Common myeloid progenitor, CD34-positive (primary cell): ENCODE measurements at regions not wholly inside any gene's neighbourhood (a gene's known extent, or its start where the extent isn't known, plus 50 kb on each side); places are given as distances from the start of the nearest gene placed in this dataset.

Experiments
- CTCF ChIA-PET: fragments of 350-600 bp; sonication (Branson Sonifier 250); formaldehyde crosslinking; loops from one replicate; lab custom pipeline; 2021; ENCODE audit warnings: antibody characterized with exemption; lab: Charles Lee
- POLR2A ChIA-PET: fragments of 350-600 bp; sonication (Branson Sonifier 250); formaldehyde crosslinking; loops from one replicate; lab custom pipeline; 2021; ENCODE audit warnings: antibody characterized with exemption; lab: Charles Lee
- DNase-seq, 3 donors: peaks; one replicate each; pipeline versions ENCODE4 v3.0.0 to v3.0.0-alpha.2; 2013
- H3K27ac ChIP-seq, 2 experiments: 1 replicate in 1 of 2; 2 replicates in 1 of 2; pipeline ENCODE4 v1.7.0; 2013; ENCODE audit warnings: inconsistent platforms in 2 of 2, low read length in 2 of 2, mild to moderate bottlenecking in 2 of 2, low read depth in 1 of 2, moderate library complexity in 1 of 2; ENCODE audit not compliant: severe bottlenecking in 2 of 2, insufficient read depth in 1 of 2, poor library complexity in 1 of 2
- H3K27me3 ChIP-seq, 5 experiments: replicated peaks in 2 of 5; 1 replicate in 3 of 5; 2 replicates in 2 of 5; pipeline versions ENCODE4 v1.6.1 to v1.7.0; 2013; ENCODE audit warnings: low read length in 4 of 5, mild to moderate bottlenecking in 2 of 5, moderate library complexity in 2 of 5, inconsistent platforms in 1 of 5; ENCODE audit not compliant: insufficient read depth in 5 of 5, control insufficient read depth in 4 of 5
- H3K36me3 ChIP-seq, 4 experiments: 1 replicate in 2 of 4; 2 replicates in 2 of 4; pipeline versions ENCODE4 v1.6.1 to v1.7.0; 2013; ENCODE audit warnings: low read length in 3 of 4, control low read depth in 1 of 4, mild to moderate bottlenecking in 1 of 4; ENCODE audit not compliant: control insufficient read depth in 4 of 4, insufficient read depth in 4 of 4
- H3K4me1 ChIP-seq, 4 experiments: 1 replicate in 3 of 4; 2 replicates in 1 of 4; pipeline versions ENCODE4 v1.6.1 to v1.7.1; 2013; ENCODE audit warnings: low read length in 3 of 4, mild to moderate bottlenecking in 3 of 4, control low read depth in 1 of 4, inconsistent platforms in 1 of 4, moderate library complexity in 1 of 4; ENCODE audit not compliant: control insufficient read depth in 4 of 4, insufficient read depth in 4 of 4; ENCODE audit errors: control extremely low read depth in 1 of 4
- H3K4me3 ChIP-seq, 7 experiments: 1 replicate in 4 of 7; 2 replicates in 3 of 7; pipeline versions ENCODE4 v1.5.1 to v1.7.0; 2013; ENCODE audit warnings: mild to moderate bottlenecking in 7 of 7, low read length in 6 of 7, moderate library complexity in 6 of 7, inconsistent platforms in 2 of 7, low read depth in 2 of 7, control low read depth in 1 of 7; ENCODE audit not compliant: insufficient read depth in 4 of 7, control insufficient read depth in 1 of 7; ENCODE audit errors: extremely low read depth in 1 of 7
- H3K9me3 ChIP-seq, 5 experiments: 1 replicate in 4 of 5; 2 replicates in 1 of 5; pipeline versions ENCODE4 v1.6.1 to v1.7.1; 2013; ENCODE audit warnings: low read length in 4 of 5, mild to moderate bottlenecking in 2 of 5, inconsistent platforms in 1 of 5, low read depth in 1 of 5, moderate library complexity in 1 of 5; ENCODE audit not compliant: control insufficient read depth in 4 of 5, insufficient read depth in 2 of 5; ENCODE audit errors: control extremely low read depth in 1 of 5
- WGBS: methylation state at CpG from one replicate; pipeline ENCODE4 v1.1.5; 2013; ENCODE audit not compliant: insufficient coverage; 5-methylcytosine and 5-hydroxymethylcytosine counted together

DNA sequence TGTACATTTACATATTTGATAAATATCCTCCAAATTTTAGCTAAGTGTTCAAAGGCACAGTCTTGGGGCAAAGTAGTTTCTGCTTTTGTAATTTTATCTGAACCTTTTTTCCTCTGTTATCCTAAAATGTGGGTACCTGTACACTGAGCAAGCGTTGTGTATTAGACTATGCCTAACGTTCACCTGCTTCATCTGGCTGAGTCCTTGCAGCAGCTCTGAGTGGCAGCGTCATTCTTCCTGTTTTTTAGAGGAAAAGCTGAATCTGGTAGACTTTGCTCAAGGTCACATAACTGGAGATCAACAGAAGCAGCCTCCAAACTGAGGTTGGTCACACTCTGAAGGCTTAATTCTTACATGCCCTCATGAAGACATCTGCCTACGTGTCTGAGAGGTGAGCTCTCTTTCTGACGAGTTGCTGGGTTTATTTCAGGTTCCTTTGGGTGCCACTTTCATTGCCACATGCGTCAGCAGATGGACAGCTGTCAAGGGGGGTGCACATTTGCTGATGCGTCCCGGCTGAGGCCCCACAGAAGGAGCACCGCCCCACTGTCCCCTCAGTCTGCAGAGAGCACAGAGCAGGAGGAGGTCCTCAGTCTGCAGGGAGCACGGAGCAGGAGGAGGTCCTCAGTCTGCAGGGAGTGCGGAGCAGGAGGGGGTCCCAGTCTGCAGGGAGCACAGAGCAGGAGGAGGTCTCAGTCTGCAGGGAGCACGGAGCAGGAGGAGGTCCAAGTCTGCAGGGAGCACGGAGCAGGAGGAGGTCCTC, 406.5 kb upstream of the SHH start:
- WGBS: 71% methylated on average over 11 of the region's 13 CpGs
- H3K36me3 ChIP-seq: no peaks in the 10 kb centered on the region
- DNase-seq: no peak
- no peaks in the 10 kb centered on the region for H3K4me1 ChIP-seq
- H3K4me3 ChIP-seq: no peak overlapping the region
- H3K27ac ChIP-seq: no peak overlapping the region
- POLR2A ChIA-PET: no interaction called here
- H3K9me3 ChIP-seq: no peaks in the 10 kb centered on the region
- H3K27me3 ChIP-seq: peaks cover 0 to 3% (median 2%) of the 10 kb centered on the region in 5 experiments
- CTCF ChIA-PET: no interaction called here

DNA sequence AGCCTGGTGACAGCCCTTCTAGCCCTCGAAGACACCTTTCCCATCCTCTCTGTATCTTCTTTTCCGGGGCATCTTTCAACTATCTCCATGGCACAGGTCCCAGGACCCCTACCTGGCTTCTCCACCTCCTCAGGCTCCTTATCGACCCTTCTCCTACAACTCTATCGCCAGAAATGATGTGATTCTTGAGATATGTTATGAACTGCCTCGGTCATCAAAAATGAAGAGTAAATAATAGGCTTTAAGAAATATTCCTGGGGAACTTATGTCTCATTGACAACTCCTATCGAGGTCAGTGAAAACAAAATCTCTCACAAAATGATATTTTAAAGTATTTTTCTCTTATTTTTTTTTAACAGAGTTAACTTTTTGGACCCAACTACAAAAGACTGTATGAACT, 405.5 kb upstream of the SHH start:
- no peaks in the 10 kb centered on the region for H3K9me3 ChIP-seq
- POLR2A ChIA-PET: no interaction called here
- H3K36me3 ChIP-seq: no peaks in the 10 kb centered on the region
- CTCF ChIA-PET: no interaction called here
- no peak overlapping the region for H3K4me3 ChIP-seq
- H3K4me1 ChIP-seq: no peaks in the 10 kb centered on the region
- no peak for DNase-seq
- no peak overlapping the region for H3K27ac ChIP-seq
- peaks cover 0 to 3% (median 2%) of the 10 kb centered on the region in 5 experiments for H3K27me3 ChIP-seq
- WGBS: 71% methylated on average over 1 of the region's 6 CpGs

DNA sequence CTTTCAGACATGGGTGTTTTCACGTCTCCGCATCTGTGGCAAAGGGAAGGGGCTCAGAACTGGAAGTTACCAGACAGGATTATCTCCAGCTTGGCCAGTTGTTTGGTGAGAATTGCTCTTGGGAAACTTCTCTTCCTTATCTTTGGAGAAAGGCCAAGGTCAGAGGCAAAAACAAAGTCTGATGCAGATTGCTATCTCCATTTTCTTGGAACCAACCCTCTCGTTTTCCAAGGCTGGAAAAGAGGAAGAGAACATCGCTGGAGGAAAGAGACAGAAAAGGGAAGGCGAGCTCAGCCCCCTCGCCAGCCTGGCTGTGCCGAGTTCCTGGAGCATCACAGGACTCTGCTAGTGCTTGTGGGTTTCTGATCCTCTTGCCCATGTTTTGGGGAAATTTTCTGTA, 396.8 kb upstream of the SHH start:
- H3K36me3 ChIP-seq: no peaks in the 10 kb centered on the region
- CTCF ChIA-PET: no interaction called here
- H3K27me3 ChIP-seq: peaks cover 0 to 3% (median 1%) of the 10 kb centered on the region in 5 experiments
- 48% methylated on average over 5 of the region's 7 CpGs for WGBS
- H3K4me3 ChIP-seq: no peak overlapping the region
- no peaks in the 10 kb centered on the region for H3K9me3 ChIP-seq
- H3K4me1 ChIP-seq: no peaks in the 10 kb centered on the region
- DNase-seq: no peak
- H3K27ac ChIP-seq: no peak overlapping the region
- POLR2A ChIA-PET: no interaction called here

DNA sequence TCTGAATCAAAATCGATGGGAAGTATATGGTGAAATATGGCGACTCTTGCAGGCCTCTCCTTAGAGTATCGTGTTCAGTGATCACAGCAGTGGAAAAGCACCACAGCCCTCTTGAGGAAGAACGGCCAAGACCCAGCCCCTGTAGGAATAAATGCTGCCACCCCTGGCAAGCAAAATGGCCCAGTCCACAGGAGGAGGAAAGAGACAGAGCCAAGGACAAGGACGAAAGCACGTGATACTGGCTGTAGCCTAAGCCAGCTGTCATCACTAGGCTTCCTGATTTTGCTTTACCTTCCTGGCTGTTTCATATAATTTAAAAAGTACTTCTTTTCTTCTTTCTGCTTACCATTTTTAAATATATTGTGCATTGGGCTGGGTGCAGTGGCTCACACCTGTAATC, 395.0 kb upstream of the SHH start:
- POLR2A ChIA-PET: no interaction called here
- Histone ChIP-seq H3K27ac (no peak overlapping the region), H3K4me3 (no peak overlapping the region), H3K27me3 (peaks cover 0 to 3% (median 1%) of the 10 kb centered on the region in 5 experiments), H3K4me1 (no peaks in the 10 kb centered on the region), H3K9me3 (no peaks in the 10 kb centered on the region), H3K36me3 (no peaks in the 10 kb centered on the region)
- no peak for DNase-seq
- WGBS: 100% methylated on average over 4 of the region's 6 CpGs
- CTCF ChIA-PET: no interaction called here

DNA sequence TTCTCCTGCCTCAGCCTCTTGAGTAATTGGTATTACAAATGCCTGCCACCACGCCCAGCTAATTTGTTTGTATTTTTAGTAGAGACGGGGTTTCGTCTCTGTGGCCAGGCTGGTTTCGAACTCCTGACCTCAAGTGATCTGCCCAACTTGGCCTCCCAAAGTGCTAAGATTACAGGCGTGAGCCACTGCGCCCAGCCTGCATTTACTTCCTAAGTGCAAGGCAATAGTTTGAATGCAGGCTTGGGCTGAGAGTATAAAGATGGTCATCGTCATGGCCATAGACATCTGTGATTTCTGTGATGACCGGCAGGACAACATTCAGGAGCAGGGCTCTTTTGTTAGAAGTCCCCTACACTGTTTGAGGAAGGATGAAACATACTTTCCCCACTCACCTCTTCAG, 393.9 kb upstream of the SHH start:
- 98% methylated on average over 8 of the region's 8 CpGs for WGBS
- Histone ChIP-seq H3K27ac (no peak overlapping the region), H3K4me1 (no peaks in the 10 kb centered on the region), H3K4me3 (no peak overlapping the region), H3K27me3 (peaks cover 0 to 3% (median 1%) of the 10 kb centered on the region in 5 experiments), H3K36me3 (no peaks in the 10 kb centered on the region), H3K9me3 (no peaks in the 10 kb centered on the region)
- ChIA-PET POLR2A (no interaction called here), CTCF (interaction anchor here (1.0 kb wide), 1 partner anchor 10 kb away, joined by 3 read pairs; no protein-coding TSS in a partner anchor)
- no peak for DNase-seq

DNA sequence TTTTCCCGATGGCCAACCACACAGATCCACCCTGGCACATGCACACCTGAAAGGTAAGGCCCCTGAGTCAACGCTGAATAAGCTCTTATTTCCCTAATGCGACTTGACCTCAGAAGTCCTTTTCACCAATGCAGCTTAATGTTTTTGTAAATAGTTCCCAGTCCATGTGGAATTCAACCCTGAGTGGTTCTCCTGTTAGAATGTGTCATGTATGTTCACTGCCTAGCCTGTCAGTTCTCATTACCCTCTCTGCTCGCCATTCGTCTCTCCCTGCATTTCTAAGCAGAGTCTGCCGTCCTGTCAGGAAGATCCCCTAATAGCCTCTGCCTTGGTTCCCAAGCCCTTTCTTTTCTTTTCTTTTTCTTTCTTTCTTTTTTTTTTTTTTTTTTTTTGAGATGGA, 392.6 kb upstream of the SHH start:
- DNase-seq: no peak
- WGBS: 84% methylated on average over 5 of the region's 6 CpGs
- Histone ChIP-seq H3K4me3 (no peak overlapping the region), H3K9me3 (no peaks in the 10 kb centered on the region), H3K27me3 (peaks cover 0 to 3% (median 1%) of the 10 kb centered on the region in 5 experiments), H3K27ac (no peak overlapping the region), H3K36me3 (no peaks in the 10 kb centered on the region), H3K4me1 (no peaks in the 10 kb centered on the region)
- POLR2A ChIA-PET: no interaction called here
- CTCF ChIA-PET: no interaction called here

DNA sequence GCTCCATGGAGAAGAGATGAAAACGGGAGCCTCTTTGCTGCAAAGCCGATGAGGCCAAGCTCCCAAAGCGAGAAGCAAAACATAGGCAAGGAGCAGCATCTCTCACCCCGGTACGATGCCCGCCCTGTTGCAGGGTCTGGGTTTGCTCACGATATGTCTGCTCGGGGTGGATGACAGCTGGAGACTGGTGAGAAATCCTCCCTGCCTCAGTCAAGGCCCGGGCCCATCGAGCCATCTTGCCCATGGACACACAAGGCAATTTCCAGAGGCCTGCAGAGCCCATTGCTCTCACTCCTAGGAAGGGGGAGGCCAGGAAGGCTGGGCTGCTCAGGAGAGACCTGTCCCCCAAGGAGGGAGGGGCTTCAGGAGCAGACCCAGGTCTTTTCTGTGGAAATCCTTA, 391.7 kb upstream of the SHH start:
- ChIA-PET CTCF (no interaction called here), POLR2A (no interaction called here)
- DNase-seq: no peak
- 96% methylated on average over 10 of the region's 10 CpGs for WGBS
- H3K9me3 ChIP-seq: no peaks in the 10 kb centered on the region
- no peak overlapping the region for H3K4me3 ChIP-seq
- H3K27me3 ChIP-seq: peaks cover 0 to 2% (median 0%) of the 10 kb centered on the region in 5 experiments
- no peak overlapping the region for H3K27ac ChIP-seq
- H3K36me3 ChIP-seq: no peaks in the 10 kb centered on the region
- no peaks in the 10 kb centered on the region for H3K4me1 ChIP-seq
